Superior temporal gyrus (tissue), 1 donor: ENCODE measurements at regions not wholly inside any gene's neighbourhood (a gene's known extent, or its start where the extent isn't known, plus 50 kb on each side); places are given as distances from the start of the nearest gene placed in this dataset.
"Not testable (repeated sequence)": the region's sequence is repeated elsewhere in the genome, so short reads cannot be mapped to it uniquely, and the experiment has no call there.

ENCODE experiments used
- DNase-seq: peaks from one replicate; pipeline ENCODE4 v3.0.0-alpha.2; 2016; ENCODE audit errors: extremely low spot score

GRCh38 chr12:73017981-73018380 lies 745.8 kb downstream of the TRHDE start:
- no peak for DNase-seq

GRCh38 chr12:73053893-73054292 lies 781.7 kb downstream of the TRHDE start:
- DNase-seq: no peak

- DNase-seq: no peak
Observed at GRCh38 chr12:73057428-73057827, 785.3 kb downstream of the TRHDE start.

GRCh38 chr12:73065913-73066312 lies 793.7 kb downstream of the TRHDE start:
- DNase-seq: no peak

- no peak for DNase-seq
Observed at GRCh38 chr12:73067616-73068015, 795.4 kb downstream of the TRHDE start.

GRCh38 chr12:73072214-73072613 lies 800.0 kb downstream of the TRHDE start:
- no peak for DNase-seq

- DNase-seq: no peak
Observed at GRCh38 chr12:73076760-73077159, 804.6 kb downstream of the TRHDE start.

- no peak for DNase-seq
Observed at GRCh38 chr12:73083736-73084135, 811.6 kb downstream of the TRHDE start.

- no peak for DNase-seq
Observed at GRCh38 chr12:73106296-73106695, 834.1 kb downstream of the TRHDE start.

GRCh38 chr12:73106896-73107295 lies 834.7 kb downstream of the TRHDE start:
- no peak for DNase-seq

GRCh38 chr12:73110816-73111215 lies 838.6 kb downstream of the TRHDE start:
- no peak for DNase-seq

GRCh38 chr12:73112035-73112816 lies 840.1 kb downstream of the TRHDE start:
- DNase-seq: no peak

- DNase-seq: no peak
Observed at GRCh38 chr12:73124480-73124879, 852.3 kb downstream of the TRHDE start.

- DNase-seq: no peak
Observed at GRCh38 chr12:73125148-73125547, 853.0 kb downstream of the TRHDE start.

- no peak for DNase-seq
Observed at GRCh38 chr12:73136386-73136785, 864.2 kb downstream of the TRHDE start.

- DNase-seq: not testable (repeated sequence)
Observed at GRCh38 chr12:73139642-73140041, 867.5 kb downstream of the TRHDE start.

- DNase-seq: no peak
Observed at GRCh38 chr12:73158341-73158740, 886.2 kb downstream of the TRHDE start.

GRCh38 chr12:73159954-73160353 lies 887.8 kb downstream of the TRHDE start:
- no peak for DNase-seq

- DNase-seq: no peak
Observed at GRCh38 chr12:73161970-73162369, 889.8 kb downstream of the TRHDE start.

- DNase-seq: no peak
Observed at GRCh38 chr12:73180734-73181133, 908.6 kb downstream of the TRHDE start.

GRCh38 chr12:73181244-73181643 lies 909.1 kb downstream of the TRHDE start:
- no peak for DNase-seq

- DNase-seq: no peak
Observed at GRCh38 chr12:73185403-73185802, 913.2 kb downstream of the TRHDE start.

GRCh38 chr12:73186272-73186671 lies 914.1 kb downstream of the TRHDE start:
- DNase-seq: no peak

GRCh38 chr12:73187765-73188164 lies 915.6 kb downstream of the TRHDE start:
- no peak for DNase-seq
